Lung (tissue), 11 donors: ENCODE measurements at regions not wholly inside any gene's neighbourhood (a gene's known extent, or its start where the extent isn't known, plus 50 kb on each side); places are given as distances from the start of the nearest gene placed in this dataset.

ENCODE experiments used
- ATAC-seq: fragments of 200-7000 bp; cut with Tn5 transposase; one replicate; pipeline ENCODE4 v1.9.1; 2020; ENCODE audit warnings: moderate number of reproducible peaks; ENCODE audit not compliant: insufficient read depth, low FRiP score
- DNase-seq, 3 donors: peaks; one replicate each; pipeline ENCODE4 v3.0.0-alpha.2; 2013 to 2017
- H3K27ac ChIP-seq, 2 donors: one replicate each; pipeline ENCODE4 v1.5.1; 2013; ENCODE audit warnings: mild to moderate bottlenecking in 2 of 2, moderate library complexity in 2 of 2, control low read depth in 1 of 2, inconsistent platforms in 1 of 2, low read depth in 1 of 2, low read length in 1 of 2
- H3K27me3 ChIP-seq, 3 donors: one replicate each; pipeline ENCODE4 v1.5.1; 2013; ENCODE audit warnings: low read length in 2 of 3; ENCODE audit not compliant: control insufficient read depth in 3 of 3, insufficient read depth in 3 of 3
- H3K36me3 ChIP-seq, 4 donors: one replicate each; pipeline ENCODE4 v1.5.1; 2013; ENCODE audit warnings: low read length in 4 of 4, mild to moderate bottlenecking in 1 of 4, moderate library complexity in 1 of 4; ENCODE audit not compliant: control insufficient read depth in 4 of 4, insufficient read depth in 4 of 4
- H3K4me1 ChIP-seq, 5 donors: one replicate each; pipeline ENCODE4 v1.5.1; 2013; ENCODE audit warnings: low read length in 5 of 5, mild to moderate bottlenecking in 2 of 5, moderate library complexity in 1 of 5; ENCODE audit not compliant: control insufficient read depth in 5 of 5, insufficient read depth in 5 of 5
- H3K4me3 ChIP-seq: one replicate; pipeline ENCODE4 v1.5.1; 2013; ENCODE audit warnings: mild to moderate bottlenecking, control low read depth, moderate library complexity
- H3K9ac ChIP-seq, 2 donors: one replicate each; pipeline ENCODE4 v1.5.1; 2013; ENCODE audit warnings: low read length in 2 of 2, control low read depth in 1 of 2; ENCODE audit not compliant: insufficient read depth in 1 of 2
- H3K9me3 ChIP-seq, 4 donors: one replicate each; pipeline ENCODE4 v1.5.1; 2013; ENCODE audit warnings: low read length in 3 of 4, mild to moderate bottlenecking in 1 of 4, moderate library complexity in 1 of 4; ENCODE audit not compliant: control insufficient read depth in 4 of 4, insufficient read depth in 3 of 4
- CTCF ChIP-seq: IDR thresholded peaks from 2 replicates; pipeline ENCODE4 v1.5.1; 2012; ENCODE audit warnings: mild to moderate bottlenecking; ENCODE audit errors: control extremely low read depth, extremely low read depth
- WGBS, 2 donors: extraction: QIAGEN DNeasy Blood & Tissue Kit; methylation state at CpG; one replicate each; pipeline ENCODE4 v1.1.7; 2013; 5-methylcytosine and 5-hydroxymethylcytosine counted together
- donor health status: control.
- donor health status: control.
- donor health status: Bipolar disorder and iron deficiency.
- donor health status: healthy.
- donor health status: DM: yes; HTN: yes; CAD: no.

GRCh38 chr9:84129529-84129928, 148.9 kb downstream of the RMI1 start:
- Histone ChIP-seq H3K27me3 (no peaks in the 10 kb centered on the region), H3K36me3 (no peaks in the 10 kb centered on the region), H3K9me3 (peaks cover 0 to 2% (median 0%) of the 10 kb centered on the region in 4 donors), H3K4me3 (no peak overlapping the region), H3K27ac (no peak overlapping the region), H3K4me1 (no peaks in the 10 kb centered on the region), H3K9ac (no peak overlapping the region)
- DNase-seq (no peak), ATAC-seq (no peak)
- no peak for TF ChIP-seq CTCF
- WGBS, 2 donors, result 70 to 81% methylated on average over 5 of the region's 5 CpGs

GRCh38 chr9:84136119-84136868, 155.7 kb downstream of the RMI1 start:
- H3K27ac ChIP-seq, result no peak overlapping the region
- H3K27me3 ChIP-seq, result peaks cover 0 to 15% (median 10%) of the 10 kb centered on the region in 3 donors
- H3K4me3 ChIP-seq, result no peak overlapping the region
- DNase-seq (peak in 1 of 3 donors; percentile 18), ATAC-seq (no peak)
- no peak for TF ChIP-seq CTCF
- H3K36me3 ChIP-seq, result no peaks in the 10 kb centered on the region
- peaks cover 0 to 17% (median 5%) of the 10 kb centered on the region in 5 donors for H3K4me1 ChIP-seq
- no peak overlapping the region for H3K9ac ChIP-seq
- 68 to 73% methylated on average over 13 of the region's 13 CpGs for WGBS, 2 donors
- peaks cover 0 to 1% (median 0%) of the 10 kb centered on the region in 4 donors for H3K9me3 ChIP-seq

- no peak for ATAC-seq
- no peak for TF ChIP-seq CTCF
- no peak for DNase-seq
- Histone ChIP-seq H3K4me1 (peaks cover 0 to 17% (median 5%) of the 10 kb centered on the region in 5 donors), H3K27me3 (peaks cover 0 to 28% (median 25%) of the 10 kb centered on the region in 3 donors), H3K36me3 (no peaks in the 10 kb centered on the region), H3K4me3 (no peak overlapping the region), H3K27ac (no peak overlapping the region), H3K9me3 (peaks cover 0 to 1% (median 0%) of the 10 kb centered on the region in 4 donors), H3K9ac (no peak overlapping the region)
- 88 to 98% methylated on average over 2 of the region's 2 CpGs for WGBS, 2 donors
These were observed 157.4 kb downstream of the RMI1 start for GRCh38 chr9:84137968-84138367.
